GM12874 (cell line): ENCODE measurements at regions not wholly inside any gene's neighbourhood (a gene's known extent, or its start where the extent isn't known, plus 50 kb on each side); places are given as distances from the start of the nearest gene placed in this dataset.

Experiments used
- CTCF ChIP-seq: IDR thresholded peaks from 2 replicates; pipeline ENCODE4 v1.5.1; 2011; ENCODE audit warnings: low read depth, mild to moderate bottlenecking, control low read depth, low read length, moderate library complexity; ENCODE audit not compliant: insufficient read depth

GRCh38 chr2:82803307-82803706, 1655.8 kb downstream of the SUCLG1 start:
- TF ChIP-seq CTCF, result no peak

GRCh38 chr2:82797469-82797868, 1661.6 kb downstream of the SUCLG1 start:
- TF ChIP-seq CTCF, result no peak

GRCh38 chr2:82796132-82796531, 1662.9 kb downstream of the SUCLG1 start:
- no peak for TF ChIP-seq CTCF

- no peak for TF ChIP-seq CTCF
Observed at GRCh38 chr2:82795446-82795845, 1663.6 kb downstream of the SUCLG1 start.

DNA sequence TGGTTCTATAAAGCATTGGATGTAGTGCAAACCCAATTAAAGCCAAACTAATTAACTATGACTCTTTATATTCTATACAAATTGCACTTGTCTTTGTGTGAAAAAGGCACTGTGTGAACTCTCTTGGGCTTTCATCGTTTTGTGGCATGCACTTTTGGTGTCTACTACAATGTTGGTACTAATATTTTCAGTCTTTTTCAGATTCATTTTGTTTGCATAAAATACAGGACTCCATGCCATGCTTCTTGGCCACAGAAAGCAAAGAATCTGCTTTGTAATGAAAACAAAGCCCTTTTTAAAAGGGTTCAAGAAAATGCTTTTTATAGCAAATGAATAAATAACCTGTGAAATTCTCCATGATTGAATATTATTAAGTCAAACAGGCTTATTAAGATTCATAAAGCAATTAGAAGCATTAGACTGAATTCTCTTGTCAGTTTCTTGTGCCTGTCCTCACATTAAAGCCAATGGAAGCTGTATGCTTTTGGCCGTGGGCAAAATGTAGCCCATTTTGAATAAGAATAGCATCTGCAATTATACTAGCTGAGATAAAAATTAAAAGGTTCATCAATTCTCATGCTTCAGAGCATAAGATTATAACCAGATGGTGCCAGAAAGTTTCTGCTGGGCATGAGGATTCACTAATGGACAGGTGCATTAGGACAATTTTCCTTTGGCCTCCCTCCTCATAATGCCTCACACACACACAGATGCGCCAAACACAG, 1665.2 kb downstream of the SUCLG1 start:
- TF ChIP-seq CTCF, result no peak

DNA sequence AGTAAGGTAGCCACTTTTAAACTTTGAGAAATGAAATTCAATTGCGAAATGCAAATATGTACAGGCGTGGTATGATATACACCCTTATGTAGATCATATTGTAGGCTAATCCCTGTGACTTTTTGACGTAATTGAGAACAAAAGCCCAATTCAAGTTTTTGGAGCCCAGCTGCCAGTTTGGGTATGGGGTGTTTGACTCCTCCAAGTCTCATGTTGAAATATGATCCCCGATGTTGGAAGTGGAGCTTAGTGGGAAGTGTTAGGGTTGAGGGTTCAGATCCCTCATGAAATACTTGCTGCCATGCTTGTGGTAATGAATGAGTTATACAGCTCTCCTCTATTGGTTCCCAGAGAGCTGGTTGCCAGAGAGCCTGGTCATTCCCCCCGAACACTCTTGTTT, 1666.8 kb downstream of the SUCLG1 start:
- no peak for TF ChIP-seq CTCF

DNA sequence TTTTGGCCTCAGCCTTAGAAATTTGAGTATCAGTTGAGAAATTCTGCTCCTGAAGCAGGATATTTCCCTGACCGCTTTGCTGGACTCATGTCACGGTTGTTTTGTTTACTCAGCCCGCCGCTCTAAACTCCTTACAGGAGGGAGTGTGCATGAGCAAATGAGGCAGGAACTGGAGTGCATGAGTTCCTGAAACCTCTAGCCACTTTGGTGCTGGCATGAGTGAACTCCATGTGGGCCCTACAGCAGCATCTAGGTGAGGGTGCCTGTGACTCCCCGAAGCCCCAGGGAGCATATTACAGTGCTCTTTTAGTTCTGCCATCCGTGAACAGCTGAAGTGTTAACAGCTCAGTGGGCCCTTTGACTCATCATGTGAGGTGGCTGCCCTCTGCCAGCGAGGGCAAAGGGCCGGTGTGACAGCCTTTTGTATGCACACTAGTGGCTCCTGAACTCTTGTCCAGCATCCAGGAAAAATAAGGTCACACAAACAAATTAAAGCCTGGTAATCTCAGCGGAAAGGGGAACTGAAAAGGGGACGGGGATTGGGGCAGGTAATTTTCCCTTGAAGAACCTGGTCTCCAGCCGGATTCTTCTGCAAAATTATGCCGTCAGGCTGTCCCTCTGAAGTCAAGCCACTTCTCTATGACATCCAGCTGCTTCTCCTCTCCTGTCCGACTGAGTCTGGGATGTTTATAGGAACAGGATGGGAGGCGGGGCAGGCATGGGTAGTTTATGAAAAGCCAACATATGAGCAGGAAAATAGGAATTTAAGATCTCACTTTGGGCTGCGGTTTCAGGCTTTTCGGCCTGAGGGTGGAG, 1668.7 kb downstream of the SUCLG1 start:
- no peak for TF ChIP-seq CTCF
